Suprapubic skin (tissue), 4 donors: ENCODE measurements at regions not wholly inside any gene's neighbourhood (a gene's known extent, or its start where the extent isn't known, plus 50 kb on each side); places are given as distances from the start of the nearest gene placed in this dataset.

ENCODE experiments used
- DNase-seq, 2 donors: peaks; one replicate each; pipeline ENCODE4 v3.0.0-alpha.2; 2019; ENCODE audit warnings: low spot score in 2 of 2
- H3K27ac ChIP-seq: fragments of 200-600 bp; sonication (generic); one replicate; pipeline ENCODE4 v1.5.1; 2019
- H3K27me3 ChIP-seq: fragments of 200-600 bp; sonication (generic); one replicate; pipeline ENCODE4 v1.5.1; 2019
- H3K36me3 ChIP-seq: fragments of 200-600 bp; sonication (generic); one replicate; pipeline ENCODE4 v1.5.1; 2019
- H3K4me1 ChIP-seq: fragments of 200-600 bp; sonication (generic); one replicate; pipeline ENCODE4 v1.5.1; 2019
- H3K4me3 ChIP-seq: fragments of 200-600 bp; sonication (generic); one replicate; pipeline ENCODE4 v1.5.1; 2019; ENCODE audit warnings: mild to moderate bottlenecking
- H3K9me3 ChIP-seq: fragments of 200-600 bp; sonication (generic); one replicate; pipeline ENCODE4 v1.5.1; 2019
- EP300 ChIP-seq: sonication (generic); formaldehyde crosslinking; IDR thresholded peaks from one replicate; pipeline ENCODE4 v1.6.1; 2017; ENCODE audit warnings: antibody characterized with exemption
- POLR2A ChIP-seq, 2 donors: fragments of 450-650 bp; IDR thresholded peaks; one replicate each; pipeline ENCODE4 v1.6.1; 2017; ENCODE audit warnings: antibody characterized with exemption in 2 of 2, mild to moderate bottlenecking in 2 of 2, moderate library complexity in 2 of 2
- POLR2AphosphoS5 ChIP-seq, 3 donors: sonication (generic); formaldehyde crosslinking; IDR thresholded peaks; one replicate each; pipeline ENCODE4 v1.6.1; 2017; ENCODE audit warnings: antibody characterized with exemption in 3 of 3
- WGBS: methylation state at CpG from one replicate; pipeline ENCODE4 v1.1.5; 2018; 5-methylcytosine and 5-hydroxymethylcytosine counted together
- TF ChIP-seq, protein P1 (sequence below), 2 donors: fragments of 200-600 bp in 1 of 2; fragments of 450-650 bp in 1 of 2; sonication (generic) in 1 of 2; IDR thresholded peaks; one replicate each; pipeline ENCODE4 v1.5.1; 2016 to 2019; ENCODE audit warnings: antibody characterized with exemption in 2 of 2, mild to moderate bottlenecking in 1 of 2, moderate library complexity in 1 of 2

DNA sequence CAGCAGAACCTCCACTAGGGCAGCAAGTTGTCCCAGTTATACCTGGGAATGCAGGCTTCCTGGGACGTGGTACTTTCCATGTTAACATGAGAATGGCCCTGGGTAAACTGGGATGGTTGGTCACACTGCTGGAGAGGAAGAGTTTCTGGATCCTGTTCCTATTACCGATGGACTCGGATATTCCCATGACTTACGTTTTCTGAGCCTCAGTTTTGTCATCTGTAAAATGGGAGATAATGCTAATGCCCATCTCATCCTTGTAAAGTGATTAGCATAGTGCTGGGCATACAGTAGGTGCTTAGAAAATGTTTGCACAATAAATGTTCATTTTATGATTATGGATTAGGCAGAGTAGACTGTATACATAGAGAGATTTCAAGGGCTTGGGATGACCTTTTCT, 280.9 kb upstream of the EEF2KMT start:
- TF ChIP-seq POLR2A (IDR thresholded peaks at IDR 0.05) (no peak), EP300 (no peak), POLR2AphosphoS5 (IDR thresholded peaks at IDR 0.05) (no peak)
- TF ChIP-seq, protein P1, sequence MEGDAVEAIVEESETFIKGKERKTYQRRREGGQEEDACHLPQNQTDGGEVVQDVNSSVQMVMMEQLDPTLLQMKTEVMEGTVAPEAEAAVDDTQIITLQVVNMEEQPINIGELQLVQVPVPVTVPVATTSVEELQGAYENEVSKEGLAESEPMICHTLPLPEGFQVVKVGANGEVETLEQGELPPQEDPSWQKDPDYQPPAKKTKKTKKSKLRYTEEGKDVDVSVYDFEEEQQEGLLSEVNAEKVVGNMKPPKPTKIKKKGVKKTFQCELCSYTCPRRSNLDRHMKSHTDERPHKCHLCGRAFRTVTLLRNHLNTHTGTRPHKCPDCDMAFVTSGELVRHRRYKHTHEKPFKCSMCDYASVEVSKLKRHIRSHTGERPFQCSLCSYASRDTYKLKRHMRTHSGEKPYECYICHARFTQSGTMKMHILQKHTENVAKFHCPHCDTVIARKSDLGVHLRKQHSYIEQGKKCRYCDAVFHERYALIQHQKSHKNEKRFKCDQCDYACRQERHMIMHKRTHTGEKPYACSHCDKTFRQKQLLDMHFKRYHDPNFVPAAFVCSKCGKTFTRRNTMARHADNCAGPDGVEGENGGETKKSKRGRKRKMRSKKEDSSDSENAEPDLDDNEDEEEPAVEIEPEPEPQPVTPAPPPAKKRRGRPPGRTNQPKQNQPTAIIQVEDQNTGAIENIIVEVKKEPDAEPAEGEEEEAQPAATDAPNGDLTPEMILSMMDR (IDR thresholded peaks at IDR 0.05) = no peak
- 86% methylated on average over 4 of the region's 4 CpGs for WGBS
- no peaks in the 10 kb centered on the region for H3K27me3 ChIP-seq
- H3K4me1 ChIP-seq = no peaks in the 10 kb centered on the region
- no peaks in the 10 kb centered on the region for H3K36me3 ChIP-seq
- no peak for DNase-seq
- H3K27ac ChIP-seq = no peak overlapping the region
- no peaks in the 10 kb centered on the region for H3K9me3 ChIP-seq
- no peak overlapping the region for H3K4me3 ChIP-seq

DNA sequence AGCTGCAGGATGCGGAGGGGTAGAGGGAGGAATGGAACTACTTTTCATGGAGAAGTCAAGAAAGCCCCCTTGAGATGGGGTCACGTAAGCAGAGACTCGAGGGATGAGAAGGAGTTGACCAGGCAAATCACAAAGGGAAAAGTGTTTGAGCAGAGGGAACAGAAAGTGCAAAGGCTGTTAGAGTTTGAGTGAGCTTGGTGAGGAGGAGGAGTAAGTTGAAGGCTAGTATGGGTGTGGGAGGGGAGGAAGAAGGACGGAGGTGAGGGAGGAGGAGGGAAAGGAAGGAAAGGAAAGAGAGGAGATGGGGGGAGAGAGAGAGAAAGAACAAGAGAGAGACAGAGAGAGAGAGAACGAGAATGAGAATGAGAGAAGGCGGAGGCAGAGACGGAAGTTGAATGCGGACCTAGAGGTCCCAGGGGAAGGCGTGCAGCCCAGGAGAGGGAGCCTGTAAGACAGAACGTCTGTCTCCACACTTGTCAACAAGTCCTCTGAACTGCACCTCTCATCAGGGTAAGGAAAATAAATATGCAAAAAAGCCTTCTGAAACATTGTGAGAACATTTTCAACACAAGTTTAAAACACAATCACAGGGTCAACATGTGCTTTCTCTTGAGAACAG, 279.8 kb upstream of the EEF2KMT start:
- Histone ChIP-seq H3K27me3 (no peaks in the 10 kb centered on the region), H3K4me3 (no peak overlapping the region), H3K36me3 (no peaks in the 10 kb centered on the region), H3K4me1 (no peaks in the 10 kb centered on the region), H3K9me3 (no peaks in the 10 kb centered on the region), H3K27ac (no peak overlapping the region)
- WGBS = 60% methylated on average over 10 of the region's 10 CpGs
- no peak for DNase-seq
- TF ChIP-seq POLR2A (IDR thresholded peaks at IDR 0.05) (no peak), POLR2AphosphoS5 (IDR thresholded peaks at IDR 0.05) (no peak)
- TF ChIP-seq, protein P1 (IDR thresholded peaks at IDR 0.05) = no peak

DNA sequence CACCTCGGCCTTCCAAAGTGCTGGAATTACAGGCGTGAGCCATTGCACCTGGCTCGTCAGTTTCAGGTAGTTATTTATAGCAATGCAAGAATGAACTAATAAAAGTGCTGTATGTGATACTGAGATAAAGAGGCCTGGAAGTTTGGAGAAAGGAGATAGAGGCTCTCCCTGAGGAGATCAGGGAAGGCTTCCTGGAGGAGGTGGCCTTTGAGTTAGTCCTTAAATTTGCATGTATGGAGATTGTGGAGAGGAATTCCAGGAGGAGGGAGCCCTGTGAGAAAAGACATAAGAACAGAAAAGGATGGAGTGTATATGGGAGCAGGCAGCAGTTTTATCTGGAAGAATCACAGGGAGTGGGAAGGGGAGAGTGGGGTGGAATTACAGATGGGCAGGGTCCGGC, 276.6 kb upstream of the EEF2KMT start:
- Histone ChIP-seq H3K4me1 (no peaks in the 10 kb centered on the region), H3K4me3 (no peak overlapping the region), H3K27ac (no peak overlapping the region), H3K36me3 (no peaks in the 10 kb centered on the region), H3K9me3 (no peaks in the 10 kb centered on the region), H3K27me3 (no peaks in the 10 kb centered on the region)
- DNase-seq = no peak
- 51% methylated on average over 4 of the region's 4 CpGs for WGBS
- TF ChIP-seq, protein P1 (IDR thresholded peaks at IDR 0.05) = no peak
- TF ChIP-seq POLR2A (IDR thresholded peaks at IDR 0.05) (no peak), EP300 (no peak), POLR2AphosphoS5 (IDR thresholded peaks at IDR 0.05) (no peak)

DNA sequence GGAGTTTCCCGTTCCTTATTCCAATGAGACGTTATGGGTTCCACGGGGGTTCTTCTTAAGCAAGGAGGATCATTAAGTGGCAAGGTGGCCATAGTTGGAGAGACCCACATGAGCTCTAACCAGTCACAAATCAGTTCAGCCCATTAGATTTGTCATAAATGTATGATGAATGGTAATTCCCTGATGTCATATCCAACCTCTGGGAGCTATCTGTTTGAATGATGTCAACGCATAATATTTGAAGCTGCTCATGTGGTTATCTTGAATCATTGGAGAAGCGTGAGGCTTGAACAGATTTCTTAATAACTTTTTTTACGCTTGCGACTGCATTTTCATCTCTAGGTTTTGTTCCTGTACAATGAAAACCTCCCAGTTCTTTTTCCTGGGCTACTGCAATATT, 270.4 kb upstream of the EEF2KMT start:
- no peaks in the 10 kb centered on the region for H3K9me3 ChIP-seq
- no peaks in the 10 kb centered on the region for H3K4me1 ChIP-seq
- DNase-seq = no peak
- WGBS = 87% methylated on average over 7 of the region's 7 CpGs
- no peak overlapping the region for H3K27ac ChIP-seq
- H3K27me3 ChIP-seq = no peaks in the 10 kb centered on the region
- no peak overlapping the region for H3K4me3 ChIP-seq
- TF ChIP-seq POLR2AphosphoS5 (IDR thresholded peaks at IDR 0.05) = no peak
- TF ChIP-seq POLR2A (IDR thresholded peaks at IDR 0.05) = no peak
- no peak for TF ChIP-seq EP300
- TF ChIP-seq, protein P1 (IDR thresholded peaks at IDR 0.05) = no peak
- no peaks in the 10 kb centered on the region for H3K36me3 ChIP-seq

DNA sequence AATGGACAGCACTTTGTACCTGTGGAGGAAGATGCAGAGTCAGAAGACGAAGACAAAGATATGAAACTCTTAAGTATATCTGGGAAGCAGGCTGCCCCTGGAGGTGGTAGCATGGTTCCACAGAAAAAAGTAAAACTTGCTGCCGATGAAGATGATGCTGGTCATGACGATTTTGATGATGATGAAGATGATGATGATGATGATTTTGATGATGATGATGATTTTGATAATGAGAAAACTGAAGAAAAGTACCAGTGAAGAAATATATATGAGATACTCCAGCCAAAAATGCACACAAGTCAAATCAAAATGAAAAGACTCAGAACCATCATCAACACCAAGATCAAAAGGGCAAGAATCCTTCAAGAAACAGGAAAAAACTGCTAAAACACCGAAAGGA, 268.5 kb upstream of the EEF2KMT start:
- no peak for TF ChIP-seq POLR2A (IDR thresholded peaks at IDR 0.05)
- TF ChIP-seq POLR2AphosphoS5 (IDR thresholded peaks at IDR 0.05) = no peak
- no peak for TF ChIP-seq EP300
- TF ChIP-seq, protein P1 (IDR thresholded peaks at IDR 0.05) = no peak
- H3K27me3 ChIP-seq = no peaks in the 10 kb centered on the region
- 67% methylated on average over 4 of the region's 4 CpGs for WGBS
- no peak for DNase-seq
- H3K4me3 ChIP-seq = no peak overlapping the region
- H3K36me3 ChIP-seq = no peaks in the 10 kb centered on the region
- no peak overlapping the region for H3K27ac ChIP-seq
- no peaks in the 10 kb centered on the region for H3K9me3 ChIP-seq
- H3K4me1 ChIP-seq = no peaks in the 10 kb centered on the region
